NCI-H2196 treated with DMSO at 0.1 percent for 48 hours (cell line): ENCODE measurements at regions not wholly inside any gene's neighbourhood (a gene's known extent, or its start where the extent isn't known, plus 50 kb on each side); places are given as distances from the start of the nearest gene placed in this dataset.
"Not testable (repeated sequence)": the region's sequence is repeated elsewhere in the genome, so short reads cannot be mapped to it uniquely, and the experiment has no call there.

Experiments
- DNase-seq: peaks from one replicate; lab custom pipeline; 2025; ENCODE audit not compliant: unreplicated experiment; lab: John Stamatoyannopoulos, UW

DNA sequence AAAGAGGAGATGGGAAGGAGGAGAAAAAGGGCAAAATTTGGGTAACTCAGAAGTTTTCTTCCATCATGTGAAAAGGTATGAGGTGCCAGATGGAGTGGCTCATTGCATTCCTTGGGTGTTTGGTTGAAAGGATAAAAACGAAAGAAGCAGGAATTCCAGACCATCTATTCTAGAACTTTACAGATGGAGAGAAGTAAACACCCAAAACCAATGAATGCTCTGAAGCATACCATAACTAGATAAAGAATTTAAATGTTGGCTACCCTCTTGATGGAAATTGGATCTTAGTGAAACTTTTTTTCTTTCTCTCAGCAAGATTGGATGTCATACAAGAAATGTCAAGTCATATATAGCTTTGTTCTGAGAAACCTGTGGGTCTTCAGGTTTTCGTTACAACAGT lies 175.6 kb upstream of the FAR2 start:
- no peak for DNase-seq

DNA sequence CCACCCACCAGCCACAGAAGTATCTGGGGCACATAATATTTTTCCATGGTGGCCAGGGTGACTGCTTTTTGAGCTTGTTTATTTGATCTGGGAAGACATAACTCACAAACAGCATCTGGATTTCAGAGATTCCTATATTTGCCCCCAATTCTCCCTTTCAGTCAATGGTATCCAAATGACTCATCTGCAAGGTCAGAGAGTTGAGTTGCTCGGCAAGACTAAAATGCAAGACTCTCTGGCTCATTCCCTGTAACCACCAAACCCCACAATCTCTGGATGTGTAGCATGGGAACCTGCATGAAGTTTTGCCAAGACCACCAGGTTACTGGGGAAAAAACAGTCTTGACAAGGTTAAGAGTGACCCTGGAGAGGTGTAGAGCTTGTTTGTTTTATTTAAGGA lies 174.9 kb upstream of the FAR2 start:
- no peak for DNase-seq

DNA sequence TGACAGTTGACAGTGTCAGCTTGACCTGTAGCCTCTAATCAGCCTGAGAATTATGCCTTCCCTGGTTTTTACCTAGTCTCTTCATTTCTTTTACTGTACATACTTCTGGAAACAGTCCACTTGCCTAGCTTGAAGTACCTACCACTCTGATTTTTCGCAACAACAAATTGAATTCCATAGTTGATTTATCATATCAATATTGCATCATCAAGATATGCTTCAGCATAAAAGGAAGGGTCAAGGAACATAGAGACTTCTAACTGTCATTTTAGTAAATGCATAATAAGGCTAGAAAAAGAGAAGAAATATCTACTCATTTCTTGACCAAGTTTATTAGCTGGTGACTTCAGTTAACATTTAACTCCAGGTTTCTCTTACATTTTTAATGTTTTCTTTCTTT lies 174.2 kb upstream of the FAR2 start:
- DNase-seq: no peak

DNA sequence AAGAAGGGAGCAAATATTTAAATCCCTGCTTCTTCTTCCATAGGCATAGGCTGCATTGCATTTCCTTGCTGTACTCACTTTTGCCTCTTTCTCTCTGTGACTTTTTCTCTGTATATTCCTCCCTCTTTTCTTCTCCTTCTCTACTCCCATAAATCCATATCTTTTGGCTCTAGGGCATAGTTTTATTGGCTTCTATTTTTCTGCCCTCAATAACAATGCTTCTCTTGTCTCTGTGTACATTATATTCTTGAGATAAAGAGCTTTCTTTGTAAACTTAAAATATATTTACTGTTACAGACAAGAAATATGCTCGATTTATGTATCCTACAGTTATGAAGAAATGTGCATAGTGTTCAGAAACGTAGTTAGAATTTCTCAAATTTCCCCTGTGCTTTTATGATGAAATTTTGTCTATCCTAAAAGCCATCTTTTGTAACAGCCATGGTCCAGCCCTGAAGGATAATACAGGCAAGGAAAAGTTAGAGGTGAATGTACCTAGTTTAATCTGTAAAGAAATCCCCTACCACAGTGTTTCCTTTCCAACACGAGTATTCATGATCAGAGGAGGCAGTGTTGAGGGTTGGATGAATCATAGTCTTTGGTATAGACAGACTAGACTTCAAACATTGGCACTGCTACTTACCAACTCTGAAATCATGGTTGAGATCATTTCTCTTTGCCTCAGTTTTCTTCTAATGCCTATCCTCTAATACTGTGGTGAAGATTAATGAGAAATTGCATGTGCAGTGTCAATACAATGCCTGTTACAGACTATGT lies 173.3 kb upstream of the FAR2 start:
- DNase-seq: no peak

- DNase-seq: no peak
Observed at GRCh38 chr12:28980436-28980835, 168.6 kb upstream of the FAR2 start.

- DNase-seq: no peak
Observed at GRCh38 chr12:28987538-28988324, 161.3 kb upstream of the FAR2 start.

DNA sequence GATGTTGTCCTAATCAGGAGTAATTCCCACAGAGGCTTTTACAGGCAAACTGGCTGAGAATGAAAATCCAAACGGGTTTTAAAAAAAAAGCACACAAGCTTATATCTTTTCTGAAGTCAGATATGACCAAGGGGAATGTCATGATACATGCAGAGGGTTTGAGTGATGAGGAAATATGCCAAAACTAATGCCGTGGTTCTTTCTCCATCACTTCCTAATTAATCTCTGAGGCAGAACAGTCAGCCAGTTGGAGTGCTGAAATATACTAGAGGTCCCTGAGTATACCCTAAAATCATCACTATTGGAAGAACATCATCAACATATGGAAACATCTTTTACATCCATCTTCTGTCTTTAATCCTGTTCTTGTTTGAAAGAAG lies 160.8 kb upstream of the FAR2 start:
- no peak for DNase-seq

DNA sequence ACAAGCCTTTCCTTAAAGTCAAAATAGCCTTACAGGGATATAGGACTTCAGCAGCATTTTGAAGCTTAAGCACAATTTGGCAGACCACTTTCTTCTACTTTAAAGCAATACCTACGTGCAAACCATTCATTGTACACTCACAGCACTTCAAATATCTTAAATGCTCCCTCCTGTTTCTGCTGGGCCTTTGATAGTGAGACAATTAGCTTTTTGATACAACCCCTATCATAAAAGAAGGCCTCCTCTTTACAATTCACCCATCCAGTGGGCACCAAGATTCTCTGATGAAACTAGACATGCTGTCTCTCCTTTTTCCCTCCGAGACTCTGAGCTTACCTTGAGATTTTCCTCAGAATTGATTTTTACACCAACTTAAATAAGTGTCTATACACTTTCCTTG lies 157.5 kb upstream of the FAR2 start:
- DNase-seq: no peak

- no peak for DNase-seq
Observed at GRCh38 chr12:28993720-28994119, 155.4 kb upstream of the FAR2 start.

- no peak for DNase-seq
Observed at GRCh38 chr12:28994179-28994715, 154.8 kb upstream of the FAR2 start.

DNA sequence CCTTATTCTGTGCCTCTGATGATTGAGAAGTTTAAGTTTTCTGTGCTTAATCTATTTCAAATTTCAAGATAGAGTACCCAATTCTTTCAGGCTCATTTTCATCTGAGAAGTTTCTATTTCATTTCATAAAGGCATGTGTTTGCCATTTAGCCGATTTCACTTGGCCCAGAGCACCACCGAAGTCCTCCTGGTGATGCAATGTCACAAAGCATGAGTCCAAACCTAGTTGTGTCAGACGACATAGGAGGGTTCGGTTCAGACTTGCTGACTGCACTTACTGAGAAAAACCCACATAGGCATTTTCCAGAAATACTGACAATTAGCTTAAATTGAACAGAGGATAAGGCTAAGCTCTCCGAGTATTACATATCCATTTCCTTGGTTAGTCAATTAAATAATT lies 152.4 kb upstream of the FAR2 start:
- no peak for DNase-seq

DNA sequence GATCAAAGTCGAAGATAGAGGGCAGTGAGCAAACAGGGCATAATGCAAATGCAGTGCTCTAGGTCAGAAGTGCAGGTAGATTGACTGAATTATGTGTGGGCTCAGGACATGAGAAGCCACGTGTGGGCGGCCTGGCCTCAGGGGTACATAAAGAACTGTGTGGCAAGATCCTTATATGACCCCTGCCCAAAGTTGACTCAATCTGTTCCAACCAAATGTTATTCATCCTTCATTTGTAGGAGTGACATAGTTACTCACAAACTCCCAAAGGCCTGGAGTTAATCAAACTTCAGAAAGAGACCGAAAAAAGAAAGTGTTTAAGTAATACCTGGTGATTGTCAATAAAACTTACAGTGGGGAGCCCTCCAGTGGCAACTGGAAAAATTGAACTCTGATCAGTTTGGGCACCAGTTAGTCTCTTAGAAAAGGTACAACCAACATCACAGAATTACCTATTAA lies 150.4 kb upstream of the FAR2 start:
- peak; percentile 19 for DNase-seq

DNA sequence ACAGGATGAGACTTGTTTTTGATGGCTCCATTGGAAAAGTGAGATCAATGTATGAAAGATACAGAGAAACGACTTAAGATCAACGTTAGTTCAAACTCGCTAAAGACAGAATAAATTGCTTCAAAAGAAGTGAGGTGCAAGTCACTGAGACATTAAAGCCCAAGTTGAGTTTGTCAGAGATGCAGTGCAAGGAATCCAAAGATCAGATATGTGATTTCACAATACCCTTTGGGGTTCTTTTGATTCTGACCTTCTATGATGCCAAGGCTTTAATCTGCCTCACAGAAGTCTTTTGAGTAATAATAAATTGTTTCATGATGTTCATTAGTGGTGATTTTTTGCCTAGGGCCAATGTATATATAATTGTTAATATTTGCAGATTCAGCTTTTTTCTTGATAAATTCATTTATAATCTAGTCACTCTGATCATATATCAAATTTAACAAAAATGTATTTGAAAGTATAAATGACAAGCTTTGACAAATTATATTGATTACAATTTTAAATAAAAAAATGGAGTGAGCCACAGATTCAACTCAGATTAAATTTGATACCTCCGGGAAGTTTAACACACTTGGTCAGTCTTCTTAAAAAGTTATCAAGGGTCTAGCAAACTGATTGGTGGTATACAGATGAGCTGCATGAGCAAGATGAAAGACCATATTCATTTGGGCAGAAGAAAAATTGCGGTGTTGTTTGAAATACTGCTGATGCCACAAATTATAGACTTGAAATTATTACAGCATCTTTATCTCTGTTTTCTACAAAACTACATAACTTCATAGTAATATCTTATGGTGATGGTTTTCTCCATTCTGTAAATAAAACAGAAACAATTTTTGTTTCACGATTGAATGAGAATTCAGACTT lies 144.8 kb upstream of the FAR2 start:
- DNase-seq: no peak

DNA sequence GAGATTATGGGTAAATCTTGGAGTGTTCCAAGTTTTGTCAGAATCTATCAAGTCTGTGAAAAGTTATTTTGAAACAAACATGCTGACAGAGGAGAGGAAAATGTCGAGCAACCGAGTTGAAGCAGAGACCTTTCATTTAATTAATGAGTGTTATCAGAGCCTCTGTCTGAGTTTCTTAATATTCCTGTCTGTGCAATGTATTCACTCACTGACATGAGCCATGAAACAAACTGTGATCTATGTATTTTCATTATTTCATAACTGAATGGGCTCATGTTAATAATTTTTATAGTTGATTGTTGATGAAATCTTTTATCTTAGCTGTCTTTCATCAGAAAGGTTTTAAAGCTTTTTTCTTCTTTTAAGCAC lies 144.2 kb upstream of the FAR2 start:
- no peak for DNase-seq

DNA sequence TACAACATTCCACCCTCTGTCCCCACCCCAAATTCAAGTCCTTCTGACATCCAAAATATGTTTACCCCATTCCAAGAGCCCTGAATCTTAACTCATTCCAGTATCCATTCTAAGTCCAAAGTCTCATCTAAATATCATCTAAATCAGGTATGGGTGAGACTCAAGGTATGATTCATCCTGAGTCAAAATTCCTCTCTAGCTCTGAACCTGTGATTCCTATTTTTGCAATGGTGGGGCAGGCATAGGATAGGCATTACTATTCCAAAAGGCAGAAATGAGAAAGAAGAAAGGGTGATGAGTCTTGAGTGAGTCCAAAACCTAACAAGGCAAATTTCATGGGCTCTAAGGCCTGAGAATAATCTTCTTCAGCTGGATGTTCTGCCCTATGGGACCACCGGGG lies 140.3 kb upstream of the FAR2 start:
- no peak for DNase-seq

GRCh38 chr12:29012673-29013072 lies 136.4 kb upstream of the FAR2 start:
- no peak for DNase-seq

GRCh38 chr12:29017532-29017931 lies 131.5 kb upstream of the FAR2 start:
- not testable (repeated sequence) for DNase-seq

DNA sequence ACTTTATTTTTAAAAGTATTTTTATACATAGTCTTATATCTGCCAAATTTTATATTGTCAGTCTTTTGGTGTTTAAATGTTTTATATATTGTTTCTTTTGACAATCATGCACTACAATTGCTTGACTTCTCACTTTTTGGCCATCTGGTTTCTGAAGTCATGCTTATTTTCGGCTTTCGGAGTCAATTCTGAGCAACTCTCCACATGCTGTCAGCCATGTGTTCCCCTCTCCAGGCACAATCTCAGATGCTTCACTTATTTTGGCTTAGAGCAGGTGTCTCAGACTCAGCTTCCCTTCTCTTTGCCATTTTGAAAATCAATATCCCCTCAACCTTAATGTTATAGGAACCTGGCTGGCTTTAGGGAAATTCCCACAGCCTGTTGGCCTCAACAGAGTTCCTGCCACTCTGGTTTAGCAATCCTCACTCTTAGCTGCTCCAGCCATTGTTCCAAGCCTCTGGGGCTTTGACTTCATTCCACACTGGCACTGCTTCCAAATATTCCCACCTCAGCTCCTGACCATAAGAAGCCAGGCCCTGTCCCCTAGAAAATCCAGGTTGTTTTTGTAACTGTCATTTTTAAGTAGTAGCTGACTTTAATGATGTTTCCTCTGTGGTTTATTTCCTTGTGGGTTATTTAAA lies 125.5 kb upstream of the FAR2 start:
- DNase-seq: no peak

DNA sequence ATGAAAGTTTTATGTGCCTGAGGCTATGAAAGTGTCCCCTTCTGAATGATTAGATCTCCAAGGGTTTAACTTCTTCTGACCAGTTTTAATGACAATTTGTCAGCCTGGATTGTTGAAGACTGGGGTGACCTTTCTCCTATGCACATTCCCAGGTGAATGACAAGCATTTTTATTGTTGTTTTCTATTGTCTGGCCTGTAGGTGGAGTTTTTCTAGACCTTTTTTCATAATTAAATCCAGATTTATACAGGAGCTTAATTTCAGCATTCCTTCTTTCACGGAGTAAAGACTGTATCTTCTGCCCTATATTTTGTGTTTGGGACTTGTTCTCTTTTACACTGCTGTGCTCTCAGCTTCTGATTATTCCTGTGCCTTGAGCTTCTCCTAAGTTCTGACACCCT lies 125.0 kb upstream of the FAR2 start:
- DNase-seq: no peak

GRCh38 chr12:29025937-29026336 lies 123.1 kb upstream of the FAR2 start:
- DNase-seq: no peak

GRCh38 chr12:29026419-29026818 lies 122.7 kb upstream of the FAR2 start:
- DNase-seq: no peak
